HT-29 (cell line): ENCODE measurements at regions not wholly inside any gene's neighbourhood (a gene's known extent, or its start where the extent isn't known, plus 50 kb on each side); places are given as distances from the start of the nearest gene placed in this dataset.
A peak's percentile ranks its signal among the peaks of the same experiment; 100 is the strongest.

Experiments
- DNase-seq: peaks from one replicate; pipeline ENCODE4 v3.0.0-alpha.2; 2015; ENCODE audit warnings: low spot score

GRCh38 chr13:90393408-90393807 lies 954.1 kb upstream of the MIR17HG start:
- no peak for DNase-seq

- no peak for DNase-seq
Observed at GRCh38 chr13:90395348-90395747, 952.1 kb upstream of the MIR17HG start.

GRCh38 chr13:90395846-90396245 lies 951.6 kb upstream of the MIR17HG start:
- DNase-seq, result no peak

- no peak for DNase-seq
Observed at GRCh38 chr13:90396266-90396665, 951.2 kb upstream of the MIR17HG start.

GRCh38 chr13:90397503-90397902 lies 950.0 kb upstream of the MIR17HG start:
- DNase-seq, result no peak

- DNase-seq, result no peak
Observed at GRCh38 chr13:90400372-90400771, 947.1 kb upstream of the MIR17HG start.

- DNase-seq, result no peak
Observed at GRCh38 chr13:90401150-90401549, 946.3 kb upstream of the MIR17HG start.

GRCh38 chr13:90402102-90402501 lies 945.4 kb upstream of the MIR17HG start:
- no peak for DNase-seq

GRCh38 chr13:90402613-90403012 lies 944.9 kb upstream of the MIR17HG start:
- no peak for DNase-seq

GRCh38 chr13:90403330-90404082 lies 944.0 kb upstream of the MIR17HG start:
- no peak for DNase-seq

GRCh38 chr13:90405301-90405700 lies 942.2 kb upstream of the MIR17HG start:
- DNase-seq, result no peak

- no peak for DNase-seq
Observed at GRCh38 chr13:90412980-90413379, 934.5 kb upstream of the MIR17HG start.

GRCh38 chr13:90413548-90413947 lies 933.9 kb upstream of the MIR17HG start:
- DNase-seq, result no peak

GRCh38 chr13:90414691-90415596 lies 932.5 kb upstream of the MIR17HG start:
- DNase-seq, result no peak

GRCh38 chr13:90415902-90416301 lies 931.6 kb upstream of the MIR17HG start:
- no peak for DNase-seq

GRCh38 chr13:90416519-90416918 lies 931.0 kb upstream of the MIR17HG start:
- no peak for DNase-seq

- DNase-seq, result no peak
Observed at GRCh38 chr13:90416938-90417337, 930.5 kb upstream of the MIR17HG start.

GRCh38 chr13:90420683-90421082 lies 926.8 kb upstream of the MIR17HG start:
- DNase-seq, result peak; percentile 14

- no peak for DNase-seq
Observed at GRCh38 chr13:90427322-90428272, 919.9 kb upstream of the MIR17HG start.

- DNase-seq, result no peak
Observed at GRCh38 chr13:90428522-90429210, 918.8 kb upstream of the MIR17HG start.

- no peak for DNase-seq
Observed at GRCh38 chr13:90430127-90430526, 917.4 kb upstream of the MIR17HG start.
